22Rv1 (cell line): ENCODE measurements at regions not wholly inside any gene's neighbourhood (a gene's known extent, or its start where the extent isn't known, plus 50 kb on each side); places are given as distances from the start of the nearest gene placed in this dataset.

Source experiments
- CTCF ChIP-seq: fragments of 450-650 bp; IDR thresholded peaks from 2 replicates; pipeline ENCODE4 v1.5.1; 2017; ENCODE audit warnings: mild to moderate bottlenecking
- ZFX ChIP-seq: fragments of 450-650 bp; IDR thresholded peaks from 2 replicates; pipeline ENCODE4 v1.6.1; 2017; ENCODE audit warnings: antibody characterized with exemption, borderline replicate concordance

GRCh38 chr18:38886235-38886634 is 1320.6 kb upstream of the CELF4 start:
- TF ChIP-seq CTCF (no peak), ZFX (no peak)
